Colonic mucosa (tissue), 4 donors: ENCODE measurements at regions not wholly inside any gene's neighbourhood (a gene's known extent, or its start where the extent isn't known, plus 50 kb on each side); places are given as distances from the start of the nearest gene placed in this dataset.

Experiments
- DNase-seq: peaks from one replicate; pipeline ENCODE4 v3.0.0-alpha.2; 2020
- H3K27ac ChIP-seq: fragments of 200-600 bp; one replicate; pipeline ENCODE4 v1.8.0; 2021
- H3K27me3 ChIP-seq: fragments of 200-600 bp; one replicate; pipeline ENCODE4 v1.8.0; 2021
- H3K36me3 ChIP-seq: fragments of 200-600 bp; one replicate; pipeline ENCODE4 v1.8.0; 2021
- H3K4me1 ChIP-seq: fragments of 200-600 bp; one replicate; pipeline ENCODE4 v1.8.0; 2021; ENCODE audit warnings: mild to moderate bottlenecking
- H3K4me3 ChIP-seq: fragments of 200-600 bp; one replicate; pipeline ENCODE4 v1.8.0; 2021
- H3K9ac ChIP-seq, 2 donors: one replicate each; pipeline ENCODE4 v1.7.0; 2013; ENCODE audit warnings: control low read depth in 2 of 2, low read depth in 2 of 2, low read length in 2 of 2
- H3K9me3 ChIP-seq: fragments of 200-600 bp; one replicate; pipeline ENCODE4 v1.8.0; 2021
- CTCF ChIP-seq: fragments of 200-600 bp; IDR thresholded peaks from one replicate; pipeline ENCODE4 v1.8.0; 2022; ENCODE audit warnings: antibody characterized with exemption, mild to moderate bottlenecking
- intact Hi-C: fragments of 100-400 bp; cut with DNase I; formaldehyde crosslinking; loops from one replicate; pipeline ENCODE4 v1.14.1; 2022
- donor health status: healthy.
- donor health status: DM: no; HTN: no; CAD: no.
- donor health status: DM: no; HTN: no; CAD: no.

GRCh38 chr18:66759050-66759828 is 155.3 kb upstream of the CDH19 start:
- Histone ChIP-seq H3K9me3 (no peaks in the 10 kb centered on the region), H3K4me1 (no peaks in the 10 kb centered on the region), H3K4me3 (no peak overlapping the region), H3K9ac (no peak overlapping the region), H3K36me3 (no peaks in the 10 kb centered on the region), H3K27me3 (no peaks in the 10 kb centered on the region), H3K27ac (no peak overlapping the region)
- no peak for DNase-seq
- intact Hi-C loops = no loop called here
- TF ChIP-seq CTCF = no peak

- DNase-seq = no peak
- Histone ChIP-seq H3K36me3 (no peaks in the 10 kb centered on the region), H3K4me1 (no peaks in the 10 kb centered on the region), H3K9me3 (no peaks in the 10 kb centered on the region), H3K4me3 (no peak overlapping the region), H3K27me3 (no peaks in the 10 kb centered on the region), H3K9ac (no peak overlapping the region), H3K27ac (no peak overlapping the region)
- no peak for TF ChIP-seq CTCF
- intact Hi-C loops = no loop called here
These were observed 154.1 kb upstream of the CDH19 start for GRCh38 chr18:66757946-66758345.

GRCh38 chr18:66754335-66754734 is 150.4 kb upstream of the CDH19 start:
- Histone ChIP-seq H3K36me3 (no peaks in the 10 kb centered on the region), H3K4me1 (no peaks in the 10 kb centered on the region), H3K9ac (no peak overlapping the region), H3K27ac (no peak overlapping the region), H3K27me3 (no peaks in the 10 kb centered on the region), H3K9me3 (no peaks in the 10 kb centered on the region), H3K4me3 (no peak overlapping the region)
- intact Hi-C loops = loop anchor here (5.0 kb wide), 1 partner anchor 192 kb away; no protein-coding TSS in a partner anchor
- no peak for TF ChIP-seq CTCF
- DNase-seq = no peak

GRCh38 chr18:66752733-66753132 is 148.8 kb upstream of the CDH19 start:
- Histone ChIP-seq H3K36me3 (no peaks in the 10 kb centered on the region), H3K9me3 (no peaks in the 10 kb centered on the region), H3K27ac (no peak overlapping the region), H3K4me1 (no peaks in the 10 kb centered on the region), H3K9ac (no peak overlapping the region), H3K4me3 (no peak overlapping the region), H3K27me3 (no peaks in the 10 kb centered on the region)
- TF ChIP-seq CTCF = no peak
- DNase-seq = no peak
- intact Hi-C loops = loop anchor here (5.0 kb wide), 1 partner anchor 190 kb away; no protein-coding TSS in a partner anchor

- no peaks in the 10 kb centered on the region for H3K9me3 ChIP-seq
- no peaks in the 10 kb centered on the region for H3K36me3 ChIP-seq
- no peak for DNase-seq
- TF ChIP-seq CTCF = no peak
- no peak overlapping the region for H3K4me3 ChIP-seq
- no peak overlapping the region for H3K9ac ChIP-seq
- no peaks in the 10 kb centered on the region for H3K27me3 ChIP-seq
- no peaks in the 10 kb centered on the region for H3K4me1 ChIP-seq
- H3K27ac ChIP-seq = no peak overlapping the region
- intact Hi-C loops = loop anchor here (5.0 kb wide), 1 partner anchor 187 kb away; no protein-coding TSS in a partner anchor
These were observed 145.7 kb upstream of the CDH19 start for GRCh38 chr18:66749481-66750035.
